Fibroblast of the aortic adventitia (primary cell): ENCODE measurements at regions not wholly inside any gene's neighbourhood (a gene's known extent, or its start where the extent isn't known, plus 50 kb on each side); places are given as distances from the start of the nearest gene placed in this dataset. TPM values are rescaled to one million over a fixed set of nuclear protein-coding genes. Genes with fewer than 3 reads are reported as not detected.

Experiments used
- DNase-seq: peaks from one replicate; pipeline ENCODE4 v3.0.0-alpha.2; 2010; ENCODE audit warnings: low read depth
- H3K4me3 ChIP-seq: 2 replicates; pipeline ENCODE4 v1.5.1; 2011; ENCODE audit warnings: low read depth, mild to moderate bottlenecking, control low read depth, low read length, moderate library complexity
- small RNA-seq: library from RNA; depleted of rRNA; stranded (forward); fragments of <200 nt; gene quantifications from one replicate; pipeline ENCODE3, GENCODE V24; 2012
- TF ChIP-seq, protein P1 (sequence below): IDR thresholded peaks from 2 replicates; pipeline ENCODE4 v1.5.1; 2011; ENCODE audit warnings: mild to moderate bottlenecking, low read length, control low read depth, inconsistent platforms; ENCODE audit not compliant: insufficient read depth

DNA sequence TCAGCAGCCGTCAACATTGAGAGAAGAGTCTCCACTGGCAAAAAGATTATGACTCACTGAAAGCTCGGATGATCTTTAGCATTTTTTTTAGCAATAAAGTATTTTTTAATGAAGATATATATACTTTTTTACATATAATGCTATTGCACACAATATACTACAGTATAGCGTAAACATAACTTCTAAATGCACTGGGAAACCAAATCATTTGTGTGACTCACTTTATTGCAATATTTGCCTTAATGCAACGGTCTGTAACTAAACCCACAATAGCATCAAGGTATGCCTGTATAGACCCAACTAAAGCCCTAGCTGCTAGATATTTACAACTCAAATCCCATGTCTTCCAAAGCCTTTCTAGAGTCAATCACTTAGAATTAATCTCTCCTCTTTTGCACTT, 52.3 kb upstream of the EDNRA start:
- TF ChIP-seq, protein P1, sequence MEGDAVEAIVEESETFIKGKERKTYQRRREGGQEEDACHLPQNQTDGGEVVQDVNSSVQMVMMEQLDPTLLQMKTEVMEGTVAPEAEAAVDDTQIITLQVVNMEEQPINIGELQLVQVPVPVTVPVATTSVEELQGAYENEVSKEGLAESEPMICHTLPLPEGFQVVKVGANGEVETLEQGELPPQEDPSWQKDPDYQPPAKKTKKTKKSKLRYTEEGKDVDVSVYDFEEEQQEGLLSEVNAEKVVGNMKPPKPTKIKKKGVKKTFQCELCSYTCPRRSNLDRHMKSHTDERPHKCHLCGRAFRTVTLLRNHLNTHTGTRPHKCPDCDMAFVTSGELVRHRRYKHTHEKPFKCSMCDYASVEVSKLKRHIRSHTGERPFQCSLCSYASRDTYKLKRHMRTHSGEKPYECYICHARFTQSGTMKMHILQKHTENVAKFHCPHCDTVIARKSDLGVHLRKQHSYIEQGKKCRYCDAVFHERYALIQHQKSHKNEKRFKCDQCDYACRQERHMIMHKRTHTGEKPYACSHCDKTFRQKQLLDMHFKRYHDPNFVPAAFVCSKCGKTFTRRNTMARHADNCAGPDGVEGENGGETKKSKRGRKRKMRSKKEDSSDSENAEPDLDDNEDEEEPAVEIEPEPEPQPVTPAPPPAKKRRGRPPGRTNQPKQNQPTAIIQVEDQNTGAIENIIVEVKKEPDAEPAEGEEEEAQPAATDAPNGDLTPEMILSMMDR: no peak

DNA sequence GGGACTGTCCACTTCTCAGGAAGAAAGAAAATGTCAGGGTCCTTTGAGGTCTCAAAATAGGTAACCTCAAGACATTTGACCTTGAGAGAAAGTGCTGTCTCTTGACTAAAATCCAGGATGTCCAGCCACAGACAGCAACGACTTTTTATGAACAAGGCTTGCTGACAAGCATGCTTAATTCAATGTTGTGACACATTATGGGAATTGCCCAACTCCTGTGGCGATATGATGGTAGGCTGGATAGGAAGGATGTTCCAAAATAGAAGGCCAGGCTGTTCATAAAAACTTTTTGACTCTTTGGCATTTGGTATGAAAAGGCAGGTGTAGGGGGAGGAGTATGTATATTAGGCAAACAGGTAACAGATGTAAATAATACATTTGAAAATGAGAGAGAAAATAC, 50.8 kb upstream of the EDNRA start:
- no peak for DNase-seq
- TF ChIP-seq, protein P1: no peak
- no peak overlapping the region for H3K4me3 ChIP-seq

More for the DNA sequence above, 52.3 kb upstream of the EDNRA start:
- DNase-seq: no peak
- H3K4me3 ChIP-seq: no peak overlapping the region

Small RNA genes in the stretch of these regions (small RNA-seq; reads per million reads assigned to genes)
- gene MIR548G: not detected
